K562 (cell line): ENCODE measurements at regions not wholly inside any gene's neighbourhood (a gene's known extent, or its start where the extent isn't known, plus 50 kb on each side); places are given as distances from the start of the nearest gene placed in this dataset.
"Not testable (repeated sequence)": the region's sequence is repeated elsewhere in the genome, so short reads cannot be mapped to it uniquely, and the experiment has no call there.

Experiments used
- ATAC-seq: fragments of 200-7000 bp; cut with Tn5 transposase; 3 replicates; pipeline ENCODE4 v1.9.1; 2020; ENCODE audit warnings: moderate library complexity
- BruUV-seq: library from RNA; stranded (reverse); fragments of 400-500 nt; replicated peaks from 2 replicates; lab custom pipeline; 2021; lab: Mats Ljungman, UMichigan
- CTCF ChIA-PET: fragments of 300-600 bp; formaldehyde crosslinking; extraction: SDS; loops from one replicate; lab custom pipeline; 2021; ENCODE audit warnings: low intra/inter-chr PET ratio; lab: Yijun Ruan, JAX
- POLR2A ChIA-PET: fragments of 300-600, 350-650 bp; sonication (Branson Sonifier 250); formaldehyde crosslinking; extraction: SDS; loops from one replicate; lab custom pipeline; 2021; ENCODE audit warnings: antibody characterized with exemption, inconsistent platforms; lab: Yijun Ruan, JAX
- DNase-seq, 4 experiments: peaks; one replicate each; pipeline versions ENCODE4 v3.0.0 to v3.0.0-alpha.2; 2011 to 2018; ENCODE audit warnings: low spot score in 3 of 4, mixed read lengths in 3 of 4; ENCODE audit errors: extremely low read depth in 1 of 4
- FAIRE-seq: peaks from 2 replicates; lab custom pipeline; 2011; peaks lifted over from hg19 to GRCh38; lab: Jason Lieb, UNC
- H2AFZ ChIP-seq: 2 replicates; pipeline ENCODE4 v1.6.0; 2011; ENCODE audit warnings: low read depth, low read length, control low read depth, inconsistent platforms
- H3K27ac ChIP-seq: fragments of 200-600 bp; 3 replicates; pipeline ENCODE4 v1.8.0; 2011; ENCODE audit warnings: low read depth, mild to moderate bottlenecking, control low read depth, inconsistent platforms, low read length, moderate library complexity, mixed read lengths; ENCODE audit errors: extremely low read depth
- H3K27me3 ChIP-seq, 2 experiments: fragments of 300-600 bp in 1 of 2; 2 replicates in 1 of 2; 3 replicates in 1 of 2; pipeline versions ENCODE4 v1.6.0 to v1.8.0; 2011; ENCODE audit warnings: inconsistent platforms in 2 of 2, low read length in 2 of 2, mild to moderate bottlenecking in 1 of 2, mixed read lengths in 1 of 2, moderate library complexity in 1 of 2; ENCODE audit not compliant: control insufficient read depth in 2 of 2, insufficient read depth in 2 of 2
- H3K36me3 ChIP-seq: fragments of 300-600 bp; 3 replicates; pipeline ENCODE4 v1.8.0; 2011; ENCODE audit warnings: mild to moderate bottlenecking, low read length, inconsistent platforms; ENCODE audit not compliant: control insufficient read depth, insufficient read depth
- H3K4me1 ChIP-seq, 2 experiments: fragments of 200-600 bp in 1 of 2; replicated peaks in 1 of 2; 2 replicates in 1 of 2; 3 replicates in 1 of 2; pipeline versions ENCODE4 v1.5.1 to v1.8.0; 2011; ENCODE audit warnings: inconsistent platforms in 2 of 2, low read length in 2 of 2, mild to moderate bottlenecking in 1 of 2, mixed read lengths in 1 of 2, moderate library complexity in 1 of 2; ENCODE audit not compliant: control insufficient read depth in 2 of 2, insufficient read depth in 2 of 2
- H3K4me2 ChIP-seq: 2 replicates; pipeline ENCODE4 v1.6.1; 2011; ENCODE audit warnings: low read length, control low read depth, inconsistent platforms, mixed read lengths; ENCODE audit not compliant: insufficient read depth
- H3K4me3 ChIP-seq: fragments of 200-600 bp; sonication (generic), shearing (Covaris generic); 2 replicates; pipeline ENCODE4 v1.5.1; 2016; ENCODE audit warnings: control low read depth, inconsistent platforms
- H3K79me2 ChIP-seq: fragments of 200-600 bp; 3 replicates; pipeline ENCODE4 v1.8.0; 2011; ENCODE audit warnings: low read length, inconsistent platforms; ENCODE audit not compliant: control insufficient read depth, insufficient read depth
- H3K9ac ChIP-seq, 2 experiments: 2 replicates each; pipeline versions ENCODE4 v1.6.0 to v1.6.1; 2011; ENCODE audit warnings: low read depth in 2 of 2, low read length in 2 of 2, control low read depth in 1 of 2, inconsistent platforms in 1 of 2, mild to moderate bottlenecking in 1 of 2, mixed read lengths in 1 of 2; ENCODE audit not compliant: insufficient read depth in 1 of 2
- H3K9me1 ChIP-seq: one replicate; pipeline ENCODE4 v1.6.0; 2011; ENCODE audit warnings: inconsistent platforms, mild to moderate bottlenecking, low read length, moderate library complexity; ENCODE audit not compliant: control insufficient read depth, insufficient read depth
- H3K9me3 ChIP-seq: replicated peaks from 2 replicates; pipeline ENCODE4 v1.5.1; 2011; ENCODE audit warnings: low read depth, low read length, inconsistent platforms; ENCODE audit not compliant: control insufficient read depth, insufficient read depth
- H4K20me1 ChIP-seq: replicated peaks from 2 replicates; pipeline ENCODE4 v1.6.1; 2011; ENCODE audit warnings: low read length, inconsistent platforms, mixed read lengths; ENCODE audit not compliant: control insufficient read depth, insufficient read depth
- NELFE ChIP-seq: IDR thresholded peaks from 2 replicates; pipeline ENCODE4 v1.6.1; 2011; ENCODE audit warnings: mild to moderate bottlenecking; ENCODE audit not compliant: insufficient read depth, insufficient read length
- NR1H2 ChIP-seq: sonication (generic); formaldehyde crosslinking; IDR thresholded peaks from 2 replicates; pipeline ENCODE4 v1.4.0; 2020; ENCODE audit warnings: mild to moderate bottlenecking, missing genetic modification reagents
- WGBS: fragments of 100-300 bp; shearing (Covaris generic); methylation state at CpG from one replicate; pipeline ENCODE4 v1.1.6; 2016; ENCODE audit warnings: low coverage, mixed read lengths; ENCODE audit not compliant: insufficient coverage; ENCODE audit errors: missing lambda C conversion rate; 5-methylcytosine and 5-hydroxymethylcytosine counted together
- in situ Hi-C: fragments of 300-500 bp; cut with MboI; formaldehyde crosslinking; loops from 4 replicates; pipeline ENCODE4 v1.15.0; 2018; ENCODE audit warnings: inconsistent platforms, mixed read lengths
- intact Hi-C: fragments of 100-400 bp; cut with micrococcal nuclease; formaldehyde crosslinking; loops from 2 replicates; pipeline ENCODE4 v1.14.2; 2022
- TF ChIP-seq, protein P1 (sequence below): fragments of 200-800 bp; sonication (Bioruptor generic); IDR thresholded peaks from 2 replicates; pipeline ENCODE4 v1.6.1; 2016; ENCODE audit warnings: missing genetic modification characterization, missing compliant biosample characterization
- TF ChIP-seq, protein P2 (sequence below): sonication (generic); formaldehyde crosslinking; IDR thresholded peaks from 2 replicates; pipeline ENCODE4 v1.8.0; 2022; ENCODE audit warnings: missing genetic modification reagents, mild to moderate bottlenecking, moderate library complexity, borderline replicate concordance

DNA sequence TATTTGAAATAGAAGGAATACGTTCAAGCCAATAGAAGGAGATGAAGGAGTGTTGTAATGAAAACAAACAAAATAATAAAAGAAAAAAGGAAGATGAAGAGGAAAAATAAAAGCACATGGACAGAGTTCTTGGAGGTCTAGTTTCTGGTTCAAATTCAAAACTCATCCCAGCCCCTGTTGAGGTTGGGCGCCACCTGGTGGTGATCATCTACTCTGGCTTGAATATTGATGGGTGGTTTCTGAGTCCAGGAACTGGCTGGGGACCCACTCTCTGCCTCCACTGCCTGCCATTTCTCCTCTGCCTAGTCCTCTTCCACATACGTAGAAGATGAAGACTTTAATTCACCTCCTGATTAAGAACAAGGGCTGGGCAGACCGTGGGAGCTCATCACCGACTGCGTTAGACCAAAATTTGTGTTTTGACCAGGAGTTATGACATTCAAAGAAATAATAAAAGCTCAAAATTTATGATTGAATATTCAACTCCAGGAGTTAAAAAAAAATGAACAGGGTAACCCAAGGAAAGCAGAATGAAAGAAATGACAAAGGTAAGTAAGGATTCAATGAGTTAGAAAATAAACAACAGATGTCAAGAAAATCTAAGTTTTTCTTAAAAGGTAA, 99.0 kb upstream of the SLC1A3 start (continued):
- TF ChIP-seq, protein P1, sequence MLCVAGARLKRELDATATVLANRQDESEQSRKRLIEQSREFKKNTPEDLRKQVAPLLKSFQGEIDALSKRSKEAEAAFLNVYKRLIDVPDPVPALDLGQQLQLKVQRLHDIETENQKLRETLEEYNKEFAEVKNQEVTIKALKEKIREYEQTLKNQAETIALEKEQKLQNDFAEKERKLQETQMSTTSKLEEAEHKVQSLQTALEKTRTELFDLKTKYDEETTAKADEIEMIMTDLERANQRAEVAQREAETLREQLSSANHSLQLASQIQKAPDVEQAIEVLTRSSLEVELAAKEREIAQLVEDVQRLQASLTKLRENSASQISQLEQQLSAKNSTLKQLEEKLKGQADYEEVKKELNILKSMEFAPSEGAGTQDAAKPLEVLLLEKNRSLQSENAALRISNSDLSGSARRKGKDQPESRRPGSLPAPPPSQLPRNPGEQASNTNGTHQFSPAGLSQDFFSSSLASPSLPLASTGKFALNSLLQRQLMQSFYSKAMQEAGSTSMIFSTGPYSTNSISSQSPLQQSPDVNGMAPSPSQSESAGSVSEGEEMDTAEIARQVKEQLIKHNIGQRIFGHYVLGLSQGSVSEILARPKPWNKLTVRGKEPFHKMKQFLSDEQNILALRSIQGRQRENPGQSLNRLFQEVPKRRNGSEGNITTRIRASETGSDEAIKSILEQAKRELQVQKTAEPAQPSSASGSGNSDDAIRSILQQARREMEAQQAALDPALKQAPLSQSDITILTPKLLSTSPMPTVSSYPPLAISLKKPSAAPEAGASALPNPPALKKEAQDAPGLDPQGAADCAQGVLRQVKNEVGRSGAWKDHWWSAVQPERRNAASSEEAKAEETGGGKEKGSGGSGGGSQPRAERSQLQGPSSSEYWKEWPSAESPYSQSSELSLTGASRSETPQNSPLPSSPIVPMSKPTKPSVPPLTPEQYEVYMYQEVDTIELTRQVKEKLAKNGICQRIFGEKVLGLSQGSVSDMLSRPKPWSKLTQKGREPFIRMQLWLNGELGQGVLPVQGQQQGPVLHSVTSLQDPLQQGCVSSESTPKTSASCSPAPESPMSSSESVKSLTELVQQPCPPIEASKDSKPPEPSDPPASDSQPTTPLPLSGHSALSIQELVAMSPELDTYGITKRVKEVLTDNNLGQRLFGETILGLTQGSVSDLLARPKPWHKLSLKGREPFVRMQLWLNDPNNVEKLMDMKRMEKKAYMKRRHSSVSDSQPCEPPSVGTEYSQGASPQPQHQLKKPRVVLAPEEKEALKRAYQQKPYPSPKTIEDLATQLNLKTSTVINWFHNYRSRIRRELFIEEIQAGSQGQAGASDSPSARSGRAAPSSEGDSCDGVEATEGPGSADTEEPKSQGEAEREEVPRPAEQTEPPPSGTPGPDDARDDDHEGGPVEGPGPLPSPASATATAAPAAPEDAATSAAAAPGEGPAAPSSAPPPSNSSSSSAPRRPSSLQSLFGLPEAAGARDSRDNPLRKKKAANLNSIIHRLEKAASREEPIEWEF (CRISPR knock-in tag), result no peak
- TF ChIP-seq, protein P2, sequence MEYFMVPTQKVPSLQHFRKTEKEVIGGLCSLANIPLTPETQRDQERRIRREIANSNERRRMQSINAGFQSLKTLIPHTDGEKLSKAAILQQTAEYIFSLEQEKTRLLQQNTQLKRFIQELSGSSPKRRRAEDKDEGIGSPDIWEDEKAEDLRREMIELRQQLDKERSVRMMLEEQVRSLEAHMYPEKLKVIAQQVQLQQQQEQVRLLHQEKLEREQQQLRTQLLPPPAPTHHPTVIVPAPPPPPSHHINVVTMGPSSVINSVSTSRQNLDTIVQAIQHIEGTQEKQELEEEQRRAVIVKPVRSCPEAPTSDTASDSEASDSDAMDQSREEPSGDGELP (CRISPR knock-in tag), result no peak
- no peak for TF ChIP-seq NR1H2 (CRISPR knock-in tag)
- TF ChIP-seq NELFE, result no peak

DNA sequence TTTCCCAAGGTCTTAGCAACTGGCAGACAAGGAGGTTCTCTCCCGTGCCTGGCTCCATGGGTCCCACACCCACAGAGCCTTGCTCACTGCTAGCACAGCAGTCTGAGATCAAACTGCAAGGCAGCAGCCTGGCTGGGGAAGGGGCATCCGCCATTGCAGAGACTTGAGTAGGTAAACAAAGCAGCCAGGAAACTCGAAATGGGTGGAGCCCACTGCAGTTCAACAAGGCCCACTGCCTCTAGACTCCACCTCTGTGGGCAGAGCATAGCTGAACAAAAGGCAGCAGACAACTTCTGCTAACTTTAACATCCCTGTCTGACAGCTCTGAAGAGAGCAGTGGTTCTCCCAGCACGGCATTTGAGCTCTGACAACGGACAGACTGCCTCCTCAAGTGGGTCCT, 98.1 kb upstream of the SLC1A3 start:
- in situ Hi-C loops, DNase-seq, H3K27ac ChIP-seq, H3K27me3 ChIP-seq, ATAC-seq, H3K9me1 ChIP-seq, H3K36me3 ChIP-seq, H4K20me1 ChIP-seq, BruUV-seq, H3K79me2 ChIP-seq, CTCF ChIA-PET, H3K4me1 ChIP-seq, H3K4me2 ChIP-seq, H3K9ac ChIP-seq, H2AFZ ChIP-seq, FAIRE-seq, H3K9me3 ChIP-seq, H3K4me3 ChIP-seq: not testable (repeated sequence)
- 0% methylated on average over 4 of the region's 5 CpGs for WGBS
- POLR2A ChIA-PET, result interaction anchor here (0.6 to 0.8 kb wide), 3 partner anchors 14 to 99 kb away, joined by 3 read pairs; no protein-coding TSS in a partner anchor
- intact Hi-C loops, result loop anchor here (5.0 to 10.0 kb wide), 4 partner anchors 184 to 544 kb away; no protein-coding TSS in a partner anchor
